Neural progenitor cell (in vitro differentiated cells): ENCODE measurements at regions not wholly inside any gene's neighbourhood (a gene's known extent, or its start where the extent isn't known, plus 50 kb on each side); places are given as distances from the start of the nearest gene placed in this dataset.

Source experiments
- DNase-seq: peaks from one replicate; pipeline ENCODE4 v3.0.0-alpha.2; 2016; ENCODE audit warnings: low spot score
- H2AFZ ChIP-seq: fragments of 200-600 bp; sonication (generic); replicated peaks from 2 replicates; pipeline ENCODE4 v1.6.1; 2016; ENCODE audit warnings: antibody characterized with exemption
- H3F3A ChIP-seq: fragments of 200-600 bp; sonication (generic); 2 replicates; pipeline ENCODE4 v1.6.1; 2016; ENCODE audit warnings: antibody characterized with exemption, low read depth
- H3K27ac ChIP-seq: fragments of 200-600 bp; sonication (generic); 2 replicates; pipeline ENCODE4 v1.5.1; 2016; ENCODE audit warnings: mild to moderate bottlenecking
- H3K27me3 ChIP-seq: fragments of 200-600 bp; sonication (generic); 2 replicates; pipeline ENCODE4 v1.6.1; 2016; ENCODE audit warnings: mild to moderate bottlenecking, moderate library complexity
- H3K36me3 ChIP-seq: fragments of 200-600 bp; sonication (generic); 2 replicates; pipeline ENCODE4 v1.5.1; 2016
- H3K4me1 ChIP-seq: fragments of 200-600 bp; sonication (generic); 2 replicates; pipeline ENCODE4 v1.6.1; 2016; ENCODE audit warnings: mixed run types
- H3K4me2 ChIP-seq: fragments of 200-600 bp; sonication (generic); 2 replicates; pipeline ENCODE4 v1.6.1; 2016
- H3K4me3 ChIP-seq: fragments of 200-600 bp; sonication (generic); 2 replicates; pipeline ENCODE4 v1.5.1; 2016
- H3K79me2 ChIP-seq: fragments of 200-600 bp; sonication (generic); 2 replicates; pipeline ENCODE4 v1.6.1; 2016; ENCODE audit warnings: low read depth
- H3K9ac ChIP-seq: fragments of 200-600 bp; sonication (generic); 2 replicates; pipeline ENCODE4 v1.6.1; 2016
- H3K9me3 ChIP-seq: fragments of 200-600 bp; sonication (generic); 2 replicates; pipeline ENCODE4 v1.5.1; 2016; ENCODE audit warnings: low read depth
- H4K20me1 ChIP-seq: fragments of 200-600 bp; sonication (generic); 2 replicates; pipeline ENCODE4 v1.6.1; 2016; ENCODE audit warnings: low read depth
- H3K27ac Mint-ChIP-seq: 3 replicates; pipeline ENCODE4 v1.8.0; 2021; ENCODE audit warnings: mixed read lengths
- H3K27me3 Mint-ChIP-seq: 2 replicates; pipeline ENCODE4 v1.8.0; 2022; ENCODE audit warnings: low read depth, mild to moderate bottlenecking, inconsistent platforms, moderate library complexity, mixed read lengths; ENCODE audit not compliant: insufficient read depth
- H3K36me3 Mint-ChIP-seq: 3 replicates; pipeline ENCODE4 v1.8.0; 2021; ENCODE audit warnings: mixed read lengths
- H3K4me1 Mint-ChIP-seq: 3 replicates; pipeline ENCODE4 v1.8.0; 2021; ENCODE audit warnings: mixed read lengths
- H3K4me3 Mint-ChIP-seq: 3 replicates; pipeline ENCODE4 v1.8.0; 2021; ENCODE audit warnings: mild to moderate bottlenecking, moderate library complexity, mixed read lengths
- H3K9me3 Mint-ChIP-seq: 3 replicates; pipeline ENCODE4 v1.8.0; 2020; ENCODE audit warnings: mixed read lengths
- CTCF ChIP-seq: fragments of 200-600 bp; sonication (generic); IDR thresholded peaks from 2 replicates; pipeline ENCODE4 v1.5.1; 2017; ENCODE audit warnings: antibody characterized with exemption, mild to moderate bottlenecking
- EZH2 ChIP-seq: fragments of 200-600 bp; sonication (generic); IDR thresholded peaks from 2 replicates; pipeline ENCODE4 v1.6.1; 2017; ENCODE audit warnings: antibody characterized with exemption, mild to moderate bottlenecking, moderate library complexity
- EZH2phosphoT487 ChIP-seq: fragments of 200-600 bp; sonication (generic); IDR thresholded peaks from 2 replicates; pipeline ENCODE4 v1.6.1; 2017; ENCODE audit warnings: antibody characterized with exemption

DNA sequence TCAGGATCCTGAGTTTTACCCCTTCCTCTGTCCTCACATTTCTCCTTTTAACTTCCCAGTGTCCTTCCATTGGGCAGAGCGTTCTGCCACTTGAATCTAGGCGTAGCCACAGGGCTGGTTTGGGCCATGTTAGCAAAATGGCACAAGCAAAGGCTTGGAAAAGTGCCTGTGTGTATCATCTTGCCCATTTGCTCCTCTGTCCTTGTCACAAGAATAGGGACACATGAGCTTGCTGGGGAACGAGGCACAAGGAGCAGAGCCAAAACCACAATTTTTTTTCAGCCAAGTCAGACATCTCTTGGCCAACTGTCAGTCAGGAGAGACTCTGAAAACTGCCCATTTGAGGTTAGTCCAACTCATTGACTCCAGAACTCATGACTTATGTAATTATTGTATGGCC is 285.2 kb downstream of the ZNF248 start:
- H3K27ac ChIP-seq, result no peak overlapping the region
- H4K20me1 ChIP-seq, result no peaks in the 10 kb centered on the region
- no peak overlapping the region for H3K27ac Mint-ChIP-seq
- H2AFZ ChIP-seq, result no peak overlapping the region
- H3K27me3 Mint-ChIP-seq, result no peaks in the 10 kb centered on the region
- H3K9me3 ChIP-seq, result no peaks in the 10 kb centered on the region
- no peak overlapping the region for H3K9ac ChIP-seq
- H3K9me3 Mint-ChIP-seq, result peaks cover 18% of the 10 kb centered on the region
- no peaks in the 10 kb centered on the region for H3K36me3 ChIP-seq
- H3K79me2 ChIP-seq, result no peaks in the 10 kb centered on the region
- no peaks in the 10 kb centered on the region for H3K36me3 Mint-ChIP-seq
- TF ChIP-seq EZH2, result no peak
- TF ChIP-seq CTCF, result no peak
- TF ChIP-seq EZH2phosphoT487, result no peak
- no peak overlapping the region for H3K4me3 ChIP-seq
- no peak overlapping the region for H3K4me2 ChIP-seq
- H3F3A ChIP-seq, result no peaks in the 10 kb centered on the region
- no peaks in the 10 kb centered on the region for H3K27me3 ChIP-seq
- H3K4me1 Mint-ChIP-seq, result no peaks in the 10 kb centered on the region
- H3K4me3 Mint-ChIP-seq, result no peak overlapping the region
- DNase-seq, result no peak
- no peaks in the 10 kb centered on the region for H3K4me1 ChIP-seq

DNA sequence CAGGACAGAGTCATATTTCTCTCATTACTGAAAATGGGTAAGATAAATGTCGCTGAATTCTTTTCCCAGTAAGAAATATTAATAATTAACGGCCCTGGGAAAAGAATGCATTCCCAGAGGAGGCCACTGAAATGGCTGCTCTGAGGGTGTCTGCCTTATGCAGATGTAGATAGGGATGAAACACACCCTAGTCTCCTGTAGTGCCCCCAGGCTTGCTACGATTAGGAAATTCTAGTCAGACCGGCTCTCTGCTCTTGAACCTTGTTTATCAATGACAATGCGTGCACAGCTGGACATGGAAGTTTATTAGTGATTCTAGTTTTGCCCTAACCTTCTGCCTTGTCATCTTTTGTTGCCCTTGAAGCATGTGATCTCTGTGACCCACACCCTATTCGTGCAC is 291.1 kb downstream of the ZNF248 start:
- Mint-ChIP-seq H3K27ac (no peak overlapping the region), H3K4me1 (no peaks in the 10 kb centered on the region), H3K36me3 (no peaks in the 10 kb centered on the region), H3K27me3 (no peaks in the 10 kb centered on the region), H3K9me3 (peaks cover 3% of the 10 kb centered on the region), H3K4me3 (no peak overlapping the region)
- Histone ChIP-seq H3F3A (no peaks in the 10 kb centered on the region), H3K4me3 (no peak overlapping the region), H3K79me2 (no peaks in the 10 kb centered on the region), H3K9ac (no peak overlapping the region), H3K4me1 (no peaks in the 10 kb centered on the region), H3K27me3 (no peaks in the 10 kb centered on the region), H4K20me1 (no peaks in the 10 kb centered on the region), H3K4me2 (no peak overlapping the region), H3K27ac (no peak overlapping the region), H2AFZ (no peak overlapping the region), H3K36me3 (no peaks in the 10 kb centered on the region), H3K9me3 (no peaks in the 10 kb centered on the region)
- no peak for TF ChIP-seq CTCF
- no peak for TF ChIP-seq EZH2
- no peak for TF ChIP-seq EZH2phosphoT487
- no peak for DNase-seq

GRCh38 chr10:37563715-37564108 is 293.7 kb downstream of the ZNF248 start:
- H3K9me3 Mint-ChIP-seq, result peaks cover 7% of the 10 kb centered on the region
- H3K36me3 Mint-ChIP-seq, result no peaks in the 10 kb centered on the region
- no peak for DNase-seq
- H3K4me2 ChIP-seq, result no peak overlapping the region
- no peaks in the 10 kb centered on the region for H3K79me2 ChIP-seq
- H3K4me1 Mint-ChIP-seq, result no peaks in the 10 kb centered on the region
- H3K27ac Mint-ChIP-seq, result no peak overlapping the region
- no peaks in the 10 kb centered on the region for H3K9me3 ChIP-seq
- H4K20me1 ChIP-seq, result no peaks in the 10 kb centered on the region
- H3F3A ChIP-seq, result no peaks in the 10 kb centered on the region
- no peak overlapping the region for H3K4me3 Mint-ChIP-seq
- H2AFZ ChIP-seq, result no peak overlapping the region
- no peak overlapping the region for H3K4me3 ChIP-seq
- no peaks in the 10 kb centered on the region for H3K27me3 Mint-ChIP-seq
- no peak overlapping the region for H3K9ac ChIP-seq
- no peaks in the 10 kb centered on the region for H3K36me3 ChIP-seq
- TF ChIP-seq EZH2phosphoT487, result no peak
- TF ChIP-seq CTCF, result no peak
- no peaks in the 10 kb centered on the region for H3K27me3 ChIP-seq
- no peak overlapping the region for H3K27ac ChIP-seq
- H3K4me1 ChIP-seq, result no peaks in the 10 kb centered on the region
